H9 (cell line): ENCODE measurements at regions not wholly inside any gene's neighbourhood (a gene's known extent, or its start where the extent isn't known, plus 50 kb on each side); places are given as distances from the start of the nearest gene placed in this dataset.

Experiments used
- DNase-seq: peaks from one replicate; pipeline ENCODE4 v3.0.0-alpha.2; 2017
- H2AFZ ChIP-seq: one replicate; pipeline ENCODE4 v1.6.1; 2013; ENCODE audit warnings: mild to moderate bottlenecking, low read length, control low read depth, moderate library complexity
- H2AK5ac ChIP-seq: 2 replicates; pipeline ENCODE4 v1.6.1; 2013; ENCODE audit warnings: low read length, control low read depth, mixed read lengths; ENCODE audit not compliant: insufficient read length
- H2BK120ac ChIP-seq: one replicate; pipeline ENCODE4 v1.6.1; 2013; ENCODE audit warnings: low read depth, mild to moderate bottlenecking, low read length, control low read depth, inconsistent platforms; ENCODE audit not compliant: poor library complexity, severe bottlenecking
- H2BK12ac ChIP-seq: 2 replicates; pipeline ENCODE4 v1.6.1; 2013; ENCODE audit warnings: low read length, control low read depth, mixed read lengths, low read depth; ENCODE audit not compliant: insufficient read length
- H2BK15ac ChIP-seq: 2 replicates; pipeline ENCODE4 v1.6.1; 2013; ENCODE audit warnings: low read depth, low read length, control low read depth
- H2BK20ac ChIP-seq: one replicate; pipeline ENCODE4 v1.6.1; 2013; ENCODE audit warnings: low read depth, mild to moderate bottlenecking, low read length, control low read depth, inconsistent platforms; ENCODE audit not compliant: poor library complexity, severe bottlenecking
- H2BK5ac ChIP-seq: 2 replicates; pipeline ENCODE4 v1.6.1; 2013; ENCODE audit warnings: low read length, control low read depth, mixed read lengths; ENCODE audit not compliant: insufficient read length
- H3K14ac ChIP-seq: 2 replicates; pipeline ENCODE4 v1.6.1; 2013; ENCODE audit warnings: low read length, control low read depth; ENCODE audit not compliant: insufficient read depth
- H3K18ac ChIP-seq: 2 replicates; pipeline ENCODE4 v1.6.1; 2013; ENCODE audit warnings: low read depth, mild to moderate bottlenecking, mixed read lengths, low read length, control low read depth; ENCODE audit not compliant: insufficient read length
- H3K23ac ChIP-seq: 2 replicates; pipeline ENCODE4 v1.6.1; 2013; ENCODE audit warnings: low read length, control low read depth, mixed read lengths, low read depth; ENCODE audit not compliant: insufficient read length
- H3K23me2 ChIP-seq: 2 replicates; pipeline ENCODE4 v1.6.1; 2013; ENCODE audit warnings: low read depth, mild to moderate bottlenecking, mixed read lengths, low read length, control low read depth; ENCODE audit not compliant: insufficient read length, poor library complexity, severe bottlenecking
- H3K27ac ChIP-seq: 2 replicates; pipeline ENCODE4 v1.5.1; 2013; ENCODE audit warnings: low read length, control low read depth, mixed read lengths, low read depth; ENCODE audit not compliant: insufficient read length
- H3K27me3 ChIP-seq: 2 replicates; pipeline ENCODE4 v1.6.1; 2013; ENCODE audit warnings: low read length, control low read depth, inconsistent platforms; ENCODE audit not compliant: insufficient read depth
- H3K4ac ChIP-seq: 2 replicates; pipeline ENCODE4 v1.6.1; 2013; ENCODE audit warnings: low read depth, mild to moderate bottlenecking, control low read depth, inconsistent platforms, low read length, moderate library complexity
- H3K4me1 ChIP-seq: 2 replicates; pipeline ENCODE4 v1.6.1; 2013; ENCODE audit warnings: low read length, control low read depth, inconsistent platforms; ENCODE audit not compliant: insufficient read depth
- H3K4me2 ChIP-seq: 2 replicates; pipeline ENCODE4 v1.6.1; 2013; ENCODE audit warnings: low read length, control low read depth, mixed read lengths; ENCODE audit not compliant: insufficient read length, insufficient read depth
- H3K56ac ChIP-seq: 2 replicates; pipeline ENCODE4 v1.6.1; 2013; ENCODE audit warnings: low read depth, mild to moderate bottlenecking, mixed read lengths, low read length, control low read depth; ENCODE audit not compliant: insufficient read length
- H3K79me1 ChIP-seq: 2 replicates; pipeline ENCODE4 v1.6.1; 2013; ENCODE audit warnings: low read depth, mild to moderate bottlenecking, moderate library complexity, low read length, control low read depth, inconsistent platforms; ENCODE audit not compliant: insufficient read depth, poor library complexity, severe bottlenecking
- H3K79me2 ChIP-seq: 2 replicates; pipeline ENCODE4 v1.6.1; 2013; ENCODE audit warnings: low read length, control low read depth, inconsistent platforms; ENCODE audit not compliant: insufficient read depth
- H3K9ac ChIP-seq: 2 replicates; pipeline ENCODE4 v1.6.1; 2013; ENCODE audit warnings: low read length, control low read depth, mixed read lengths; ENCODE audit not compliant: insufficient read length; ENCODE audit errors: extremely low read depth
- H3K9me3 ChIP-seq: one replicate; pipeline ENCODE4 v1.6.1; 2013; ENCODE audit warnings: low read depth, low read length, inconsistent platforms; ENCODE audit not compliant: control insufficient read depth
- H3T11ph ChIP-seq: one replicate; pipeline ENCODE4 v1.6.1; 2013; ENCODE audit warnings: mild to moderate bottlenecking, low read length, control low read depth, inconsistent platforms
- H4K20me1 ChIP-seq: one replicate; pipeline ENCODE4 v1.6.1; 2013; ENCODE audit not compliant: control insufficient read depth, insufficient read length, insufficient read depth
- H4K5ac ChIP-seq: 2 replicates; pipeline ENCODE4 v1.6.1; 2013; ENCODE audit warnings: low read depth, mild to moderate bottlenecking, mixed read lengths, low read length, control low read depth; ENCODE audit not compliant: insufficient read length
- H4K8ac ChIP-seq: replicated peaks from 2 replicates; pipeline ENCODE4 v1.6.1; 2013; ENCODE audit warnings: low read length, control low read depth, mixed read lengths, low read depth; ENCODE audit not compliant: insufficient read length
- H4K91ac ChIP-seq: 2 replicates; pipeline ENCODE4 v1.6.1; 2013; ENCODE audit warnings: low read depth, mild to moderate bottlenecking, moderate library complexity, mixed read lengths, low read length, control low read depth; ENCODE audit not compliant: insufficient read length
- H3K27ac Mint-ChIP-seq, 3 experiments: 2 replicates in 2 of 3; 3 replicates in 1 of 3; pipeline ENCODE4 v1.8.0; 2020 to 2021; ENCODE audit warnings: mixed read lengths in 3 of 3, mild to moderate bottlenecking in 1 of 3, moderate library complexity in 1 of 3
- H3K27me3 Mint-ChIP-seq: 2 replicates; pipeline ENCODE4 v1.8.0; 2021; ENCODE audit warnings: low read depth, mild to moderate bottlenecking, moderate library complexity, mixed read lengths
- H3K36me3 Mint-ChIP-seq, 3 experiments: 2 replicates in 2 of 3; 3 replicates in 1 of 3; pipeline ENCODE4 v1.8.0; 2020 to 2021; ENCODE audit warnings: low read depth in 3 of 3, mixed read lengths in 3 of 3; ENCODE audit not compliant: insufficient read depth in 1 of 3
- H3K4me1 Mint-ChIP-seq, 2 experiments: 2 replicates each; pipeline ENCODE4 v1.8.0; 2020; ENCODE audit warnings: mixed read lengths in 2 of 2
- H3K4me3 Mint-ChIP-seq, 2 experiments: 2 replicates in 1 of 2; 3 replicates in 1 of 2; pipeline ENCODE4 v1.8.0; 2020 to 2021; ENCODE audit warnings: mild to moderate bottlenecking in 2 of 2, mixed read lengths in 2 of 2, moderate library complexity in 1 of 2
- H3K9me3 Mint-ChIP-seq, 2 experiments: 2 replicates in 1 of 2; 3 replicates in 1 of 2; pipeline ENCODE4 v1.8.0; 2020; ENCODE audit warnings: mild to moderate bottlenecking in 2 of 2, mixed read lengths in 2 of 2, moderate library complexity in 1 of 2
- WGBS: extraction: QIAGEN DNeasy Blood & Tissue Kit; methylation state at CpG from one replicate; pipeline ENCODE4 v1.1.7; 2013; ENCODE audit warnings: missing lambda C conversion rate, low lambda C conversion rate, mixed read lengths; ENCODE audit not compliant: insufficient read length; ENCODE audit errors: extremely low coverage; 5-methylcytosine and 5-hydroxymethylcytosine counted together
- TF ChIP-seq, protein P1 (sequence below): fragments of 200-600 bp; sonication (generic); conservative IDR thresholded peaks from 3 replicates; pipeline ENCODE4 v1.8.0; 2021; ENCODE audit warnings: antibody characterized with exemption, mild to moderate bottlenecking

DNA sequence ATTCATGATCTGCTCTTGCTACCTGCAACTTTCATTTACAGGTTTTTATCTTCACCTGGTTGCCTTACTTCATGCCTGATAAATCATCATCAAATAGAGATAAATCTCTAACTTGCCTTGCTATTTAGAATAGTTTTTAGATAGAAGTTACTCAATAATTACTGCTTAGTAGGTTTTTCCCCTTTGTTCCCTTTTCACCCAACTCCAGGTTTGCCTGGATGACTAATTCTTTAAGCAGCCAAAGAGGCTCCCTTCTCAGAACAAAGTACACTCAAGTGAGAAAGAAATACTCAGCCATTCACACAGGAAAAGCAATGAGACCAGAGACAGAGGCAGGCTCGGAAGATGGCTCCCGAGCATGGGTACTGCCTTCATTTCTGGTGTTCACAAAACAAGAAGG lies 268.1 kb upstream of the CRBN start:
- H3K9ac ChIP-seq, result no peak overlapping the region
- Mint-ChIP-seq H3K4me3 (no peak overlapping the region), H3K4me1 (peaks cover 5 to 6% of the 10 kb centered on the region in 2 experiments), H3K27ac (no peak overlapping the region), H3K27me3 (no peaks in the 10 kb centered on the region; the same call in 1 of the 2 replicates), H3K9me3 (no peaks in the 10 kb centered on the region), H3K36me3 (no peaks in the 10 kb centered on the region)
- H2AFZ ChIP-seq, result no peak overlapping the region
- H3K18ac ChIP-seq, result no peak overlapping the region
- no peaks in the 10 kb centered on the region for H4K20me1 ChIP-seq
- no peak overlapping the region for H2BK120ac ChIP-seq
- no peak overlapping the region for H3K56ac ChIP-seq
- H3K79me2 ChIP-seq, result no peaks in the 10 kb centered on the region
- H3T11ph ChIP-seq, result no peak overlapping the region
- TF ChIP-seq, protein P1, sequence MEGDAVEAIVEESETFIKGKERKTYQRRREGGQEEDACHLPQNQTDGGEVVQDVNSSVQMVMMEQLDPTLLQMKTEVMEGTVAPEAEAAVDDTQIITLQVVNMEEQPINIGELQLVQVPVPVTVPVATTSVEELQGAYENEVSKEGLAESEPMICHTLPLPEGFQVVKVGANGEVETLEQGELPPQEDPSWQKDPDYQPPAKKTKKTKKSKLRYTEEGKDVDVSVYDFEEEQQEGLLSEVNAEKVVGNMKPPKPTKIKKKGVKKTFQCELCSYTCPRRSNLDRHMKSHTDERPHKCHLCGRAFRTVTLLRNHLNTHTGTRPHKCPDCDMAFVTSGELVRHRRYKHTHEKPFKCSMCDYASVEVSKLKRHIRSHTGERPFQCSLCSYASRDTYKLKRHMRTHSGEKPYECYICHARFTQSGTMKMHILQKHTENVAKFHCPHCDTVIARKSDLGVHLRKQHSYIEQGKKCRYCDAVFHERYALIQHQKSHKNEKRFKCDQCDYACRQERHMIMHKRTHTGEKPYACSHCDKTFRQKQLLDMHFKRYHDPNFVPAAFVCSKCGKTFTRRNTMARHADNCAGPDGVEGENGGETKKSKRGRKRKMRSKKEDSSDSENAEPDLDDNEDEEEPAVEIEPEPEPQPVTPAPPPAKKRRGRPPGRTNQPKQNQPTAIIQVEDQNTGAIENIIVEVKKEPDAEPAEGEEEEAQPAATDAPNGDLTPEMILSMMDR, result no peak
- H3K23ac ChIP-seq, result no peak overlapping the region
- no peak overlapping the region for H3K27ac ChIP-seq
- no peak overlapping the region for H2AK5ac ChIP-seq
- no peaks in the 10 kb centered on the region for H3K23me2 ChIP-seq
- H3K27me3 ChIP-seq, result no peaks in the 10 kb centered on the region
- no peak overlapping the region for H4K5ac ChIP-seq
- H3K4me2 ChIP-seq, result no peak overlapping the region
- no peaks in the 10 kb centered on the region for H3K79me1 ChIP-seq
- H4K91ac ChIP-seq, result no peak overlapping the region
- no peak overlapping the region for H2BK20ac ChIP-seq
- H3K14ac ChIP-seq, result no peak overlapping the region
- no peaks in the 10 kb centered on the region for H3K4me1 ChIP-seq
- H2BK12ac ChIP-seq, result no peak overlapping the region
- no peak overlapping the region for H3K4ac ChIP-seq
- H2BK5ac ChIP-seq, result no peak overlapping the region
- no peaks in the 10 kb centered on the region for H3K9me3 ChIP-seq
- H2BK15ac ChIP-seq, result no peak overlapping the region
- no peak overlapping the region for H4K8ac ChIP-seq
- DNase-seq, result no peak
- no CpG with 5 or more reads among the region's 2 CpGs for WGBS
